ENCODE measurements at regions not wholly inside any gene's neighbourhood (a gene's known extent, or its start where the extent isn't known, plus 50 kb on each side); places are given as distances from the start of the nearest gene placed in this dataset.

- TF ChIP-seq CTCF (IDR thresholded peaks at IDR 0.05; ENCODE audit: insufficient read depth, low read length) (no peak), GABPA (IDR thresholded peaks at IDR 0.05; ENCODE audit: low read depth) (no peak)
These were observed 148.7 kb upstream of the KRR1 start for GRCh38 chr12:75660107-75660530.
